ENCODE measurements at regions not wholly inside any gene's neighbourhood (a gene's known extent, or its start where the extent isn't known, plus 50 kb on each side); places are given as distances from the start of the nearest gene placed in this dataset.

DNA sequence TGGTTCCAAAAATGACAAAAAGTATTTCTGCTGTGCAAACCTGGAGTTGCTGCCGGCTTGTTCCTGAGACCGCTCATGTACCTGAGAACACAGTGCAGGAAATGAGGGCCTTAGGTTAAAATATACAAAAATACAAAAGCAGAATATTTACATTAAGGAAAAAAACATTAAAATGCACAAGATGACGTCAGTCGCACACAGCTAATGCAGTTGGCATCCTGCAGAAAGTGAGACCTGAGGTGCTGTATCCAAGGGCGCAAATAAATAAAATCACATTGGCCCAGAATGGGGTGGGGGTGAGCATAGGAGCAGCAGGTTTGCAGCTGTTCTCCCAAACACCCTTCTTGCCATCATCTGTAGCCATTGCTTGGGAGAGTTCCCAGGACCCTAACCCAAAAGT lies 310.6 kb upstream of the BTBD3 start:
- SMC1A ChIA-PET (ENCODE audit: uncharacterized antibody, unreplicated experiment), result no interaction called here
- CTCF ChIA-PET, result no interaction called here
- WGBS (ENCODE audit: insufficient coverage, insufficient replicate concordance, low lambda C conversion rate, missing lambda C conversion rate), result 54% methylated on average over 5 of the region's 5 CpGs

More for the DNA sequence above, 310.6 kb upstream of the BTBD3 start:
- Histone ChIP-seq H3K9ac (ENCODE audit: control insufficient read depth, insufficient read depth, low read length) (no peak overlapping the region), H3K9me3 (replicated peaks; ENCODE audit: control insufficient read depth, insufficient read depth, low read length) (no peaks in the 10 kb centered on the region; the same call in 2 of the 3 replicates), H3K27me3 (replicated peaks in 1 of 2; ENCODE audit: control insufficient read depth in 2 of 2, insufficient read depth in 2 of 2, low read length in 1 of 2) (no peaks in the 10 kb centered on the region), H3K36me3 (ENCODE audit: control insufficient read depth in 2 of 2, insufficient read depth in 2 of 2, low read length in 1 of 2) (no peaks in the 10 kb centered on the region), H3K79me2 (ENCODE audit: control insufficient read depth, insufficient read depth, low read length) (no peaks in the 10 kb centered on the region), H3K27ac (ENCODE audit: control insufficient read depth, insufficient read depth) (no peak overlapping the region), H3K4me3 (no peak overlapping the region), H2AFZ (ENCODE audit: control insufficient read depth, low read depth, low read length) (no peak overlapping the region), H4K20me1 (ENCODE audit: control insufficient read depth, insufficient read depth) (no peaks in the 10 kb centered on the region), H3K4me1 (ENCODE audit: control insufficient read depth, insufficient read depth, low read length) (no peaks in the 10 kb centered on the region), H3K4me2 (ENCODE audit: control insufficient read depth, insufficient read depth) (no peak overlapping the region)
- DNase-seq (ENCODE audit: low read depth, low spot score) (no peak), FAIRE-seq (no peak), ATAC-seq (no peak)
- TF ChIP-seq POLR2AphosphoS5 (IDR thresholded peaks at IDR 0.05; ENCODE audit: low read length) (no peak), RFX5 (IDR thresholded peaks at IDR 0.05; ENCODE audit: low read depth, low read length) (no peak), BRCA1 (IDR thresholded peaks at IDR 0.05; ENCODE audit: low read depth, low read length) (no peak), DPF2 (IDR thresholded peaks at IDR 0.05) (no peak), PAX5 (IDR thresholded peaks at IDR 0.05; ENCODE audit: borderline replicate concordance, low read depth, low read length) (no peak), RELA (IDR thresholded peaks at IDR 0.05; ENCODE audit: borderline replicate concordance, partially characterized antibody) (no peak), TBL1XR1 (IDR thresholded peaks at IDR 0.05; ENCODE audit: low read depth, low read length) (no peak), POLR2A (IDR thresholded peaks at IDR 0.05; ENCODE audit: low read depth, low read length) (no peak), SUPT20H (IDR thresholded peaks at IDR 0.05; ENCODE audit: borderline replicate concordance, control insufficient read depth, low read depth, low read length) (no peak), CBX3 (IDR thresholded peaks at IDR 0.05; ENCODE audit: borderline replicate concordance, low read depth) (no peak), BCL11A (IDR thresholded peaks at IDR 0.05; ENCODE audit: low read depth, low read length) (no peak), ZNF384 (IDR thresholded peaks at IDR 0.05; ENCODE audit: borderline replicate concordance, low read depth, low read length) (no peak)
- TF ChIP-seq, protein P1, sequence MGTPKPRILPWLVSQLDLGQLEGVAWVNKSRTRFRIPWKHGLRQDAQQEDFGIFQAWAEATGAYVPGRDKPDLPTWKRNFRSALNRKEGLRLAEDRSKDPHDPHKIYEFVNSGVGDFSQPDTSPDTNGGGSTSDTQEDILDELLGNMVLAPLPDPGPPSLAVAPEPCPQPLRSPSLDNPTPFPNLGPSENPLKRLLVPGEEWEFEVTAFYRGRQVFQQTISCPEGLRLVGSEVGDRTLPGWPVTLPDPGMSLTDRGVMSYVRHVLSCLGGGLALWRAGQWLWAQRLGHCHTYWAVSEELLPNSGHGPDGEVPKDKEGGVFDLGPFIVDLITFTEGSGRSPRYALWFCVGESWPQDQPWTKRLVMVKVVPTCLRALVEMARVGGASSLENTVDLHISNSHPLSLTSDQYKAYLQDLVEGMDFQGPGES (IDR thresholded peaks at IDR 0.05), result no peak
- TF ChIP-seq, protein P2, sequence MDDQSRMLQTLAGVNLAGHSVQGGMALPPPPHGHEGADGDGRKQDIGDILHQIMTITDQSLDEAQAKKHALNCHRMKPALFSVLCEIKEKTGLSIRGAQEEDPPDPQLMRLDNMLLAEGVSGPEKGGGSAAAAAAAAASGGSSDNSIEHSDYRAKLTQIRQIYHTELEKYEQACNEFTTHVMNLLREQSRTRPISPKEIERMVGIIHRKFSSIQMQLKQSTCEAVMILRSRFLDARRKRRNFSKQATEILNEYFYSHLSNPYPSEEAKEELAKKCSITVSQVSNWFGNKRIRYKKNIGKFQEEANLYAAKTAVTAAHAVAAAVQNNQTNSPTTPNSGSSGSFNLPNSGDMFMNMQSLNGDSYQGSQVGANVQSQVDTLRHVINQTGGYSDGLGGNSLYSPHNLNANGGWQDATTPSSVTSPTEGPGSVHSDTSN (IDR thresholded peaks at IDR 0.05; ENCODE audit: insufficient replicate concordance, low read depth, low read length), result no peak
- TF ChIP-seq, protein P3, sequence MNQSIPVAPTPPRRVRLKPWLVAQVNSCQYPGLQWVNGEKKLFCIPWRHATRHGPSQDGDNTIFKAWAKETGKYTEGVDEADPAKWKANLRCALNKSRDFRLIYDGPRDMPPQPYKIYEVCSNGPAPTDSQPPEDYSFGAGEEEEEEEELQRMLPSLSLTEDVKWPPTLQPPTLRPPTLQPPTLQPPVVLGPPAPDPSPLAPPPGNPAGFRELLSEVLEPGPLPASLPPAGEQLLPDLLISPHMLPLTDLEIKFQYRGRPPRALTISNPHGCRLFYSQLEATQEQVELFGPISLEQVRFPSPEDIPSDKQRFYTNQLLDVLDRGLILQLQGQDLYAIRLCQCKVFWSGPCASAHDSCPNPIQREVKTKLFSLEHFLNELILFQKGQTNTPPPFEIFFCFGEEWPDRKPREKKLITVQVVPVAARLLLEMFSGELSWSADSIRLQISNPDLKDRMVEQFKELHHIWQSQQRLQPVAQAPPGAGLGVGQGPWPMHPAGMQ (IDR thresholded peaks at IDR 0.05; ENCODE audit: borderline replicate concordance), result no peak
- TF ChIP-seq, protein P4, sequence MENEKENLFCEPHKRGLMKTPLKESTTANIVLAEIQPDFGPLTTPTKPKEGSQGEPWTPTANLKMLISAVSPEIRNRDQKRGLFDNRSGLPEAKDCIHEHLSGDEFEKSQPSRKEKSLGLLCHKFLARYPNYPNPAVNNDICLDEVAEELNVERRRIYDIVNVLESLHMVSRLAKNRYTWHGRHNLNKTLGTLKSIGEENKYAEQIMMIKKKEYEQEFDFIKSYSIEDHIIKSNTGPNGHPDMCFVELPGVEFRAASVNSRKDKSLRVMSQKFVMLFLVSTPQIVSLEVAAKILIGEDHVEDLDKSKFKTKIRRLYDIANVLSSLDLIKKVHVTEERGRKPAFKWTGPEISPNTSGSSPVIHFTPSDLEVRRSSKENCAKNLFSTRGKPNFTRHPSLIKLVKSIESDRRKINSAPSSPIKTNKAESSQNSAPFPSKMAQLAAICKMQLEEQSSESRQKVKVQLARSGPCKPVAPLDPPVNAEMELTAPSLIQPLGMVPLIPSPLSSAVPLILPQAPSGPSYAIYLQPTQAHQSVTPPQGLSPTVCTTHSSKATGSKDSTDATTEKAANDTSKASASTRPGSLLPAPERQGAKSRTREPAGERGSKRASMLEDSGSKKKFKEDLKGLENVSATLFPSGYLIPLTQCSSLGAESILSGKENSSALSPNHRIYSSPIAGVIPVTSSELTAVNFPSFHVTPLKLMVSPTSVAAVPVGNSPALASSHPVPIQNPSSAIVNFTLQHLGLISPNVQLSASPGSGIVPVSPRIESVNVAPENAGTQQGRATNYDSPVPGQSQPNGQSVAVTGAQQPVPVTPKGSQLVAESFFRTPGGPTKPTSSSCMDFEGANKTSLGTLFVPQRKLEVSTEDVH (IDR thresholded peaks at IDR 0.05; ENCODE audit: low read depth, partially characterized antibody), result no peak
- RAD21 ChIA-PET (ENCODE audit: unreplicated experiment), result no interaction called here
- in situ Hi-C loops (cut with MboI), result no loop called here
- intact Hi-C loops (cut with micrococcal nuclease; ENCODE audit: unreplicated experiment), result no loop called here
- BruUV-seq (replicated peaks), result no TSS peak
- POLR2A ChIA-PET, result no interaction called here

All from GM12878 (cell line).